ENCODE measurements at regions not wholly inside any gene's neighbourhood (a gene's known extent, or its start where the extent isn't known, plus 50 kb on each side); places are given as distances from the start of the nearest gene placed in this dataset.
A peak's percentile ranks its signal among the peaks of the same experiment; 100 is the strongest.
"Not testable (repeated sequence)": the region's sequence is repeated elsewhere in the genome, so short reads cannot be mapped to it uniquely, and the experiment has no call there.

GRCh38 chrX:115727792-115728732, 167.1 kb downstream of the PLS3 start:
- intact Hi-C loops (cut with DNase I; ENCODE audit: low total_unique reads); H3K4me1 ChIP-seq; H3K9me3 ChIP-seq; H3K36me3 ChIP-seq; H3K27me3 ChIP-seq; DNase-seq (ENCODE audit: low spot score in 2 of 2): not testable (repeated sequence)
- Histone ChIP-seq H3K27ac (peak overlapping the region in 1 of 2 donors; percentile 68), H3K4me3 (peak overlapping the region in 1 of 3 donors; percentile 57)
- peak in 1 of 3 donors; percentile 71 for TF ChIP-seq POLR2AphosphoS5 (IDR thresholded peaks at IDR 0.05)

- TF ChIP-seq POLR2AphosphoS5 (IDR thresholded peaks at IDR 0.05) (peak in 1 of 3 donors; percentile 16), CTCF (IDR thresholded peaks at IDR 0.05) (peak in 1 of 3 donors; percentile 14)
- H3K36me3 ChIP-seq; H3K27me3 ChIP-seq; DNase-seq (ENCODE audit: low spot score in 2 of 2); H3K4me1 ChIP-seq; intact Hi-C loops (cut with DNase I; ENCODE audit: low total_unique reads); H3K4me3 ChIP-seq; H3K27ac ChIP-seq; H3K9me3 ChIP-seq: not testable (repeated sequence)
Measured at GRCh38 chrX:115732530-115732929, 171.6 kb downstream of the PLS3 start.

DNA sequence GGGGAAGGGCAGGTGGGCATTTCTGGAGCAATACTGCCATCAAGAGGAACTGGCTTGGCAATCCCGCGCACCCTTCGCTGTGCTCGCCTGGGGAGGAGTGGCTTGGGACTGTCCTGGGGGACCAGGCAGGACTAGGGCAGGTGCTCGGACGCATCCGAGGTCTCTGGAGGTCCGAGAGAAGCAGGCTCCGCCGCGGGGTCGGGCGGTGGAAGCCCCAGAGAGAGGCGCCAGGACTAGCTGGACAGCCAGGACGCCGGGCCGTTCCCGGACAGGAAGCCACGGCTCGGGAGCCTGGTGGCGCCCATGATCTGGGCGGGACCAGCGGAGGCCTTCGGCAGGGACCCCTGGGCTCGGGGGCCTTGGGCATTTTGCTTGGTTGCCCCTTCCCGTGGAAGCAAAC, 174.3 kb downstream of the PLS3 start:
- peak overlapping the region in 1 of 2 donors; percentile 91 for H3K27ac ChIP-seq
- H3K27me3 ChIP-seq; DNase-seq (ENCODE audit: low spot score in 2 of 2); H3K36me3 ChIP-seq; H3K9me3 ChIP-seq; intact Hi-C loops (cut with DNase I; ENCODE audit: low total_unique reads); H3K4me1 ChIP-seq: not testable (repeated sequence)
- H3K4me3 ChIP-seq, result peak overlapping the region in 1 of 3 donors; percentile 67
